ENCODE measurements at regions not wholly inside any gene's neighbourhood (a gene's known extent, or its start where the extent isn't known, plus 50 kb on each side); places are given as distances from the start of the nearest gene placed in this dataset.

DNA sequence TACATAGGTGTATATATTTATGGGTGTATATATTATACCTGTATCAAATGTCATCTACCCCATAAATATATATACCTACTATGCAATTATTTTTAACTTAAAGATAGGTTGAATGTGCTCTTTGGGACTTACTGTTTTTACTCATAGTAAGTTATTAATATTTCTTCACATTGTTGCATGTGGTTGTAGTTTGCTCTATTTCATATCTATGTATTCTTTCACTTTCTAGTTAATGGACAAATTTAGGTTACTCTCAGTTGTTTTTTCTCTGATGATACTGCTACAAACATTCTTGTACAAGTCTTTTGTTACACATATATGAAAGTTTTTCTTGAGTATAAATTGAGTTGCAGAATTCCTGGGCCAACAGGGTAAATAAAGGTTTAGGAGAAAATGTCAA, 601.8 kb upstream of the ID2 start:
- TF ChIP-seq, protein P1, sequence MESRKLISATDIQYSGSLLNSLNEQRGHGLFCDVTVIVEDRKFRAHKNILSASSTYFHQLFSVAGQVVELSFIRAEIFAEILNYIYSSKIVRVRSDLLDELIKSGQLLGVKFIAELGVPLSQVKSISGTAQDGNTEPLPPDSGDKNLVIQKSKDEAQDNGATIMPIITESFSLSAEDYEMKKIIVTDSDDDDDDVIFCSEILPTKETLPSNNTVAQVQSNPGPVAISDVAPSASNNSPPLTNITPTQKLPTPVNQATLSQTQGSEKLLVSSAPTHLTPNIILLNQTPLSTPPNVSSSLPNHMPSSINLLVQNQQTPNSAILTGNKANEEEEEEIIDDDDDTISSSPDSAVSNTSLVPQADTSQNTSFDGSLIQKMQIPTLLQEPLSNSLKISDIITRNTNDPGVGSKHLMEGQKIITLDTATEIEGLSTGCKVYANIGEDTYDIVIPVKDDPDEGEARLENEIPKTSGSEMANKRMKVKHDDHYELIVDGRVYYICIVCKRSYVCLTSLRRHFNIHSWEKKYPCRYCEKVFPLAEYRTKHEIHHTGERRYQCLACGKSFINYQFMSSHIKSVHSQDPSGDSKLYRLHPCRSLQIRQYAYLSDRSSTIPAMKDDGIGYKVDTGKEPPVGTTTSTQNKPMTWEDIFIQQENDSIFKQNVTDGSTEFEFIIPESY (IDR thresholded peaks at IDR 0.05), result no peak
- TF ChIP-seq, protein P2, sequence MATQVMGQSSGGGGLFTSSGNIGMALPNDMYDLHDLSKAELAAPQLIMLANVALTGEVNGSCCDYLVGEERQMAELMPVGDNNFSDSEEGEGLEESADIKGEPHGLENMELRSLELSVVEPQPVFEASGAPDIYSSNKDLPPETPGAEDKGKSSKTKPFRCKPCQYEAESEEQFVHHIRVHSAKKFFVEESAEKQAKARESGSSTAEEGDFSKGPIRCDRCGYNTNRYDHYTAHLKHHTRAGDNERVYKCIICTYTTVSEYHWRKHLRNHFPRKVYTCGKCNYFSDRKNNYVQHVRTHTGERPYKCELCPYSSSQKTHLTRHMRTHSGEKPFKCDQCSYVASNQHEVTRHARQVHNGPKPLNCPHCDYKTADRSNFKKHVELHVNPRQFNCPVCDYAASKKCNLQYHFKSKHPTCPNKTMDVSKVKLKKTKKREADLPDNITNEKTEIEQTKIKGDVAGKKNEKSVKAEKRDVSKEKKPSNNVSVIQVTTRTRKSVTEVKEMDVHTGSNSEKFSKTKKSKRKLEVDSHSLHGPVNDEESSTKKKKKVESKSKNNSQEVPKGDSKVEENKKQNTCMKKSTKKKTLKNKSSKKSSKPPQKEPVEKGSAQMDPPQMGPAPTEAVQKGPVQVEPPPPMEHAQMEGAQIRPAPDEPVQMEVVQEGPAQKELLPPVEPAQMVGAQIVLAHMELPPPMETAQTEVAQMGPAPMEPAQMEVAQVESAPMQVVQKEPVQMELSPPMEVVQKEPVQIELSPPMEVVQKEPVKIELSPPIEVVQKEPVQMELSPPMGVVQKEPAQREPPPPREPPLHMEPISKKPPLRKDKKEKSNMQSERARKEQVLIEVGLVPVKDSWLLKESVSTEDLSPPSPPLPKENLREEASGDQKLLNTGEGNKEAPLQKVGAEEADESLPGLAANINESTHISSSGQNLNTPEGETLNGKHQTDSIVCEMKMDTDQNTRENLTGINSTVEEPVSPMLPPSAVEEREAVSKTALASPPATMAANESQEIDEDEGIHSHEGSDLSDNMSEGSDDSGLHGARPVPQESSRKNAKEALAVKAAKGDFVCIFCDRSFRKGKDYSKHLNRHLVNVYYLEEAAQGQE (IDR thresholded peaks at IDR 0.05), result no peak
- TF ChIP-seq TAF1 (conservative IDR thresholded peaks at IDR 0.05), result no peak
- TF ChIP-seq, protein P3, sequence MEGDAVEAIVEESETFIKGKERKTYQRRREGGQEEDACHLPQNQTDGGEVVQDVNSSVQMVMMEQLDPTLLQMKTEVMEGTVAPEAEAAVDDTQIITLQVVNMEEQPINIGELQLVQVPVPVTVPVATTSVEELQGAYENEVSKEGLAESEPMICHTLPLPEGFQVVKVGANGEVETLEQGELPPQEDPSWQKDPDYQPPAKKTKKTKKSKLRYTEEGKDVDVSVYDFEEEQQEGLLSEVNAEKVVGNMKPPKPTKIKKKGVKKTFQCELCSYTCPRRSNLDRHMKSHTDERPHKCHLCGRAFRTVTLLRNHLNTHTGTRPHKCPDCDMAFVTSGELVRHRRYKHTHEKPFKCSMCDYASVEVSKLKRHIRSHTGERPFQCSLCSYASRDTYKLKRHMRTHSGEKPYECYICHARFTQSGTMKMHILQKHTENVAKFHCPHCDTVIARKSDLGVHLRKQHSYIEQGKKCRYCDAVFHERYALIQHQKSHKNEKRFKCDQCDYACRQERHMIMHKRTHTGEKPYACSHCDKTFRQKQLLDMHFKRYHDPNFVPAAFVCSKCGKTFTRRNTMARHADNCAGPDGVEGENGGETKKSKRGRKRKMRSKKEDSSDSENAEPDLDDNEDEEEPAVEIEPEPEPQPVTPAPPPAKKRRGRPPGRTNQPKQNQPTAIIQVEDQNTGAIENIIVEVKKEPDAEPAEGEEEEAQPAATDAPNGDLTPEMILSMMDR (IDR thresholded peaks at IDR 0.05; ENCODE audit: low read depth, low read length, missing input control), result no peak
- TF ChIP-seq YY1 (IDR thresholded peaks at IDR 0.05), result no peak
- TF ChIP-seq, protein P4, sequence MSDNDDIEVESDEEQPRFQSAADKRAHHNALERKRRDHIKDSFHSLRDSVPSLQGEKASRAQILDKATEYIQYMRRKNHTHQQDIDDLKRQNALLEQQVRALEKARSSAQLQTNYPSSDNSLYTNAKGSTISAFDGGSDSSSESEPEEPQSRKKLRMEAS (IDR thresholded peaks at IDR 0.05), result no peak
